GM21737 (cell line): ENCODE measurements at regions not wholly inside any gene's neighbourhood (a gene's known extent, or its start where the extent isn't known, plus 50 kb on each side); places are given as distances from the start of the nearest gene placed in this dataset.
"Not testable (repeated sequence)": the region's sequence is repeated elsewhere in the genome, so short reads cannot be mapped to it uniquely, and the experiment has no call there.

Experiments
- ATAC-seq: cut with Tn5 transposase; IDR thresholded peaks from one replicate; pipeline ENCODE4 v1.9.1; 2021; ENCODE audit warnings: mild to moderate bottlenecking, moderate library complexity; ENCODE audit not compliant: unreplicated experiment

- not testable (repeated sequence) for ATAC-seq
Measured at GRCh38 chr4:189627041-189627440, 313.6 kb upstream of the FRG1 start.

DNA sequence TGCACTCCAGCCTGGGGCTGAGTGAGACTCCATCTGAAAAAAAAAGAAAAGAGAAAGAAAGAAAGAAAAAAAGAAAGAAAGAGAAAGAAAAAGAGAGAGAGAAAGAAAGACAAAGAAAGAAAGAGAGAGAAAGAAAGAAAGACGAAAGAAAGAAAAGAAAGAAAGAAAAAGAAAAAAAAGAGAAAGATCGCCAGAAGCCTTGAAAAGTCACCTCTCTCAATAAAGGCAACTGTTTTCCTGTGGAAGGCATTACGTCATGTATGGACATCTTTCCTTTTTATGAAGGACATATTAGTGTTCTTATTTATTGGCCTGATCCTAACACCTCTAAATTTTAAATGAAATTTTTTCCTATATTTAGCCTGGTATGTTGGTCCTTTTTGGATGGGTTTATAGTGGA, 310.9 kb upstream of the FRG1 start:
- ATAC-seq: not testable (repeated sequence)

DNA sequence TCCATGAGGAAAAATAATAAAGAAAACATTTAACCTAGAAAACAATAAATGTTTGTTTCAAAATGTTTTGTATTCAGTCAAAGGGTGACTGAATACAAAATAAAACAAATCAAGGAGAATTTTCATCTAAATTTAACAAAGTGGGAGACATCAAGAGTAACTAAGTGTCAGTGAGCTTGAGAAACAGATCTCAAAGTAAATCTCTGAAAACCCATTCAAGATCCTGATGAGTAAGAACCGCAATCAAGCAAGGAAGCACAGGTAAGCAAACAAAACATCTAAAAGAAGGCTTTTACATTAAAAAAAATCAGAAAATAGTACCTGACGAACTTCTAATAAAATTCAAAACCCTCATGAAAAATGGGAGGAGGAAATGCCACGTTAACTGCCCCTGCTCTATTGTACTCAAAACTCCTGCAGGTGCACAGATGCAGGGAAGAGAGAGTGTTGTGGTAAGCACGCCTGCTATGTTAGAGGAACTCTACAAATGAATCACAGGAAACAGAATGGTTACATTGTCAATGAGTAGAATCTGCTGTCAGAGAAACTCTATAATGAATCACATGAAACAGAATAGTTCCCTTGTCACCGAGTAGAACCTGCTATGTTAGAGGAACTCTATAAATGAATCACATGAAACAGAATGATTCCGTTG, 309.6 kb upstream of the FRG1 start:
- ATAC-seq: peak; percentile 76

DNA sequence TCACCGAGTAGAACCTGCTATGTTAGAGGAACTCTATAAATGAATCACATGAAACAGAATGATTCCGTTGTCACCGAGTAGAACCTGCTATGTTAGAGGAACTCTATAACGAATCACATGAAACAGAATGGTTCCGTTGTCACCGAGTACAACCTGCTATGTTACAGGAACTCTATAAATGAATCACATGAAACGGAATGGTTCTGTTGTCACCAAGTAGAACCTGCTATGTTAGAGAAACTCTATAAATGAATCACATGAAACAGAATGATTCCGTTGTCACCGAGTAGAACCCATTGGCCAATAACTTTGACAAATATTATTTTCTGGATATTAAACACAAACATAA, 309.1 kb upstream of the FRG1 start:
- ATAC-seq: not testable (repeated sequence)

DNA sequence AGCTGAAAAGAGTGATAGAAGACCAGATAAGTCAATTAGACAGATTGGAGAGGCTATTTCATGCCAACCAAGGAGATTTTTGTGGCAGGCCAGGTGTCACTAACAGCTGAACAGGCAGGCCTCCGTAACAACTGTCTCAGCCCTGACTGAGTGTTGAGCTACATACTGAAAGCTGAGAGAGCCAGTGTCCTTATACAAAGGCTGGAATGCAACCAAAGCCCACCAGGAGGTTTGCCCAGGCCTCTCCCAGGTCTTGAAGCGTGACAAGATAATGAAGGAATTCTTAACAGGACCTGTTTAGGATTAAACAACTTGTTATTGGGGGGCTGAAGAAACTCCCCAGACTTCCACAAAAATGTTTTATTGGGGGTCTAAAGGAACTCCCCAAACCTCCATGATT, 290.2 kb upstream of the FRG1 start:
- not testable (repeated sequence) for ATAC-seq

- not testable (repeated sequence) for ATAC-seq
Measured at GRCh38 chr4:189653130-189653653, 287.5 kb upstream of the FRG1 start.

DNA sequence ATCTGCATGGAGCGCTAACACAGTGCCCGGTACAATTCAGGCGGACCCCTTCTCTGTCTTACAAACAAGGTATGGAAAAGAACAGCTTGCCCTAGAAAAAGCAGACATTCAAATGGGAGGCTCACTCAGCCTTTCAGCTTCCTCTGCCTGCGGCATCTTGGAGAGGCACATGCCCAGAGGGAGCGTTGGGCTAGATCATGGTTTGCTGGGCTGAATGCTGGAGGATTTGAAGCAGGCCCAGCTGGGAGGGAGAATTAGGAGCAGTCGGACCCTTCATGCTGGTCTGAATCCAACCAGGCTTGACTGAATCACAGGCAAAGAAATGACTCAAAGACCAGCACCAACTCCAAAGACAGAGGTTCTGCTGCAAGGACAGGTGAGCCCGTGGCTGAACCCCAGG, 286.7 kb upstream of the FRG1 start:
- ATAC-seq: not testable (repeated sequence)

DNA sequence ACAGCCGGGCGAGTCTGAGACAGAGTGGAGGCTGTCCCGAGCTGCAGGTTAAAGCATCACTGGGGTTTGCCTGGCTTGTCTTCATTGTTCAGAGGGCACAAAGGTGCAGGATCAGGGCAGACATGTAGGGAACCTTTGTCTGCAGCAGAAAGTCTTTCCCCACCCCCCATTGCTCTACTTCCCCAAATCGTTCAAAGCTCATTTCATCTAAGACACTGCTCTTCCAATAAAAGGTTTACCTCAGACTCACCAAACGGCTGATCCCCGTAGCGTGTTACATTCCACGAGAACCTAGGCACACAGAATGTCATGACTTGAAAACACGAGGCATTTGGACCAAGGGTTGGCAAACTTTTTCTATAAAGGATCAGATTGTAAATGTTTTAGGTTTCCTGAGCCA, 286.3 kb upstream of the FRG1 start:
- not testable (repeated sequence) for ATAC-seq

DNA sequence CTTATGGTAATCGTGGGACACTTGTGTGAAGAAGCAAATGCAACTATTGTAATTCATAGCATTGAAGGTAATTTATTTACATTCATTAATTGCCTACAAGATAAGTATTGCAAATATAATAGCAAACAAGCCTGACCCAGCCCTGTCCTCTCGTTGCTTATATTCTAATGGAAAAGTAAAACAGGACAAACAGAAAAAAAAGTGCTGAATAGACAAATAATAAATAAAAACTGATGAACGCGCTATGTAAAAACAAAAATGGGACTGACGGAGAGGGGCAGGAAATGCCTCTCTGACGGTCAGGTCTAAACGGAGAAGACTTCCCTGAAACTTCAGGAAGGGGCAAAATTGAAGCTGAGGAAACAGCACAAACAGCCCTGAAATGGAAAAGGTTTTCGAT, 284.9 kb upstream of the FRG1 start:
- not testable (repeated sequence) for ATAC-seq

- no peak for ATAC-seq
Measured at GRCh38 chr4:189656641-189657040, 284.0 kb upstream of the FRG1 start.

DNA sequence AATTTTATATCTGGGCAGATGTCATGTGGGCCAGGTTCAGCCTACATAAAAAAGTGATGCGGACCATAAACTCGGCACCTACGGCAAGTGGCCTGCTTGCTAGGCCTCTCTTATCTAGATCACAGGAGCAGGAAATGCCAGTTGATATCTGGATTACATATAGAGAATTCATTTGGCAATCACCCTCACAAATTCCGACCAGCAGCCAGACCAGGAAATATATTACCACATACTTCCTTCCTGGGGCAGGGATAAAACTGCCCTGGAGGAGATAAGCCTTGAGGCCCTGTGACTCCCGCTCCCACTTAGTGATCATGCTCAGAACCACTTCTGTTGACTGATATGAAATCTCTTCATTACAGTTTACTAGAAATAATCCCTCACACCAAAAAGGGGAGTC, 282.4 kb upstream of the FRG1 start:
- ATAC-seq: not testable (repeated sequence)

DNA sequence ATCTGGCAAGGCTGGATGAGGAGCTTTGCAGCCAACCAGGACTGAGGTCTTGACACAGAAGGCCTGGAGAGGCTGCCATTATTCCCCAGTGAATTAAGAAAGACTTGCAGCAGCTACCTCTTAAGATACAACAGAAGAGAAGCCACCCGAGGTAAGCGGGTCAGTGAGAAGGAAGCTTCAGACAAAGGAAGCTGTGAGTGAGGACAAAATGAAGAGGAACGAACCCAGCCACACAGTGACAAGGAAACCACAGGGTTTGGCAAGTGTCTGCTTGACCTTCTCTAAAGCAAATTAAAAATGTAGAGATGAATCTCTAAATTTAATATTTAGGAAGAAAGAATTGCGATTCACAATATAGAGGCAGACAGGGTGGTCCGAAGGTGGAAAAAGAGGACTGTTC, 281.8 kb upstream of the FRG1 start:
- not testable (repeated sequence) for ATAC-seq

- ATAC-seq: no peak
Measured at GRCh38 chr4:189659287-189659686, 281.4 kb upstream of the FRG1 start.

DNA sequence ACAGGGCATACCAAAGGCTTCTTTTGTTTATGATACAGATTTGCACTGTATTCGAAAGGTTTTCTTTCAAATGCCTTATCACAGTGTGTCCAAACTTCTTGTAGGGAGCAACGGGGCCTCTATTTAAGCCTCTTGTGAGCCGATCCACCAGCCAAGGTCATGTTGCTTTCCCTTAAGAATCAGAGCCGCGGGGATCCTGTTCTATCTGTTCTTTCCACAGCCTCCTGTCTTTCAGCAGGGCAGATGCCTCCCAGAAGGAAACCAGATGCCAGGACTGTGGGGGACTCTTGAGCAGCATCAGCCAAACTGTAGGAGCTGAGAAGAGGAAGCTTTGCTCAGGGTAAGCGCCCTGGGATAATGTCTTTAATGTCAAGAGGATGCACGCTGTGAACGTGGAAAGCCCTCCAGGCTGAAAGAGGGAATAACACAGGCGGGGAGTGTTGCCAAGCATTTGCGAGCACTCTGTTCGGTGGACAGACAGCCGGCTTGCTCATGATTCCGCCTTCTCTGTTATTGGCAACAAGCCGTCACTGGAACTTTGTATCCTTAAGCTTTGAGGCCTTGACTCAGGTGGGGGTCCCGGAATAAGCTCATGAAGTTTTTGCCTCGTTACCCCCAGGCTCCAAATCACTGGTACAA, 279.8 kb upstream of the FRG1 start:
- no peak for ATAC-seq

DNA sequence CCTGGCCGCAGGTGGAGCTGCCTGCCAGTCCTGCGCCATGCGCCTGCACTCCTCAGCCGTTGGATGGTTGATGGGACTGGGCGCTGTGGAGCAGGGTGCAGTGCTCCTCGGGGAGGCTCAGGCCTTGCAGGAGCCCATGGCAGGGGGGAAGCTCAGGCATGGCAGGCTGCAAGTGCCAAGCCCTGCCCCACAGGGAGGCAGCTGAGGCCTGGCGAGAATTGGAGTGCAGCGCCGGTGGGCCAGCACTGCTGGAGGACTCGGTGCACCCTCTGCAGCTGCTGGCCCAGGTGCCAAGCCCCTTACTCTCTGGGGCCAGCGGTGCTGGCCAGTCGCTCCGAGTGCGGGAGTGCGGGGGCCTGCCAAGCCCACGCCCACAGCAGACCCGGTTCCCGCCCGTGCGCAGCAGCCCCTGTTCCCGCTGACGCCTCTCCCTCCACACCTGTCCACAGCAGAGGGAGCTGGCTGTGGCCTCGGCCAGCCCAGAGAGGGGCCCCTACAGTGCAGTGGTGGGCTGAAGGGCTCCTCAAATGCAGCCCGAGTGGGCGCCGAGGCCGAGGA, 275.9 kb upstream of the FRG1 start:
- ATAC-seq: no peak

- ATAC-seq: not testable (repeated sequence)
Measured at GRCh38 chr4:189665712-189666305, 274.9 kb upstream of the FRG1 start.

GRCh38 chr4:189667386-189667785, 273.3 kb upstream of the FRG1 start:
- not testable (repeated sequence) for ATAC-seq

GRCh38 chr4:189697675-189698245, 242.9 kb upstream of the FRG1 start:
- not testable (repeated sequence) for ATAC-seq

DNA sequence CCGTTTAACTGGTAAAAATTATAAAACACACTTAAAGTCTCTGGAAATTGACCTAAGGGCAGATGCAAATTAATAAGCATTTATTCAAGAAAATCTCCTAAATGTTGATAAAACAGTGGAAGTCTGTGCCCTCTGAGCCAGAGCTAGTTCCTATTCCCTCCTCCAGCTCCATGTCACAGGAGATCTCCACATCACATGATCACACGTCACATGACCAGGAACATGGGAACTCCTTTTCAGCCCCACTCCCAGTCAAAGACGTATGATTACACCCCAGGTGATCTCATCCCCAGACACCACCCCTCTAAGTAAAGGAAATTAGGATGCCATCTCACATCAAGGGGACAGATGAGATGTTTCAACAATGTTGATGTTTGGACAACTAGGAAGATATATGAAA, 237.7 kb upstream of the FRG1 start:
- not testable (repeated sequence) for ATAC-seq

DNA sequence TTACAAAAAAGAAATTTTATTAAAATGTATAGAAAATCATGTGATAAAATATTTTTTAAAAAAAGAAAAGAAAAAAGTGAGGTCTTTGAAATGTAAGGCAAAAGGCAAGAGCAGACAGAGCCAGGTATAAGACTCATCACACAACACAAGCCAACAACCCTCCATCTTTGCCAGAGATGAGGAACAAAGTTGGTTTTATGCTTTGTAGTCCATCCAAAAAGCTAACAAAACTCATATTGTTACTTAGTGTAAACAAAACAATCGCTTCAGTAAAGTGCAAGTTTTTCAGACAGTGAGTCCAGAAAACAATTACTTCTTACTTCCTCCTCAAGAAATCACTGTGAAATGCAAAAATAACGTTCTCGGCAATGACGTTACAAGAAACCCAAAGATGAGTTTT, 233.9 kb upstream of the FRG1 start:
- not testable (repeated sequence) for ATAC-seq

- ATAC-seq: not testable (repeated sequence)
Measured at GRCh38 chr4:189707227-189707626, 233.4 kb upstream of the FRG1 start.
